K562 (cell line): ENCODE measurements at regions not wholly inside any gene's neighbourhood (a gene's known extent, or its start where the extent isn't known, plus 50 kb on each side); places are given as distances from the start of the nearest gene placed in this dataset.
A peak's percentile ranks its signal among the peaks of the same experiment; 100 is the strongest.

ENCODE experiments used
- ATAC-seq: fragments of 200-7000 bp; cut with Tn5 transposase; 3 replicates; pipeline ENCODE4 v1.9.1; 2020; ENCODE audit warnings: moderate library complexity
- BruUV-seq: library from RNA; stranded (reverse); fragments of 400-500 nt; replicated peaks from 2 replicates; lab custom pipeline; 2021; lab: Mats Ljungman, UMichigan
- CTCF ChIA-PET: fragments of 300-600 bp; formaldehyde crosslinking; extraction: SDS; loops from one replicate; lab custom pipeline; 2021; ENCODE audit warnings: low intra/inter-chr PET ratio; lab: Yijun Ruan, JAX
- POLR2A ChIA-PET: fragments of 300-600, 350-650 bp; sonication (Branson Sonifier 250); formaldehyde crosslinking; extraction: SDS; loops from one replicate; lab custom pipeline; 2021; ENCODE audit warnings: antibody characterized with exemption, inconsistent platforms; lab: Yijun Ruan, JAX
- DNase-seq, 4 experiments: peaks; one replicate each; pipeline versions ENCODE4 v3.0.0 to v3.0.0-alpha.2; 2011 to 2018; ENCODE audit warnings: low spot score in 3 of 4, mixed read lengths in 3 of 4; ENCODE audit errors: extremely low read depth in 1 of 4
- FAIRE-seq: peaks from 2 replicates; lab custom pipeline; 2011; peaks lifted over from hg19 to GRCh38; lab: Jason Lieb, UNC
- H2AFZ ChIP-seq: 2 replicates; pipeline ENCODE4 v1.6.0; 2011; ENCODE audit warnings: low read depth, low read length, control low read depth, inconsistent platforms
- H3K27ac ChIP-seq: fragments of 200-600 bp; 3 replicates; pipeline ENCODE4 v1.8.0; 2011; ENCODE audit warnings: low read depth, mild to moderate bottlenecking, control low read depth, inconsistent platforms, low read length, moderate library complexity, mixed read lengths; ENCODE audit errors: extremely low read depth
- H3K27me3 ChIP-seq, 2 experiments: fragments of 300-600 bp in 1 of 2; 2 replicates in 1 of 2; 3 replicates in 1 of 2; pipeline versions ENCODE4 v1.6.0 to v1.8.0; 2011; ENCODE audit warnings: inconsistent platforms in 2 of 2, low read length in 2 of 2, mild to moderate bottlenecking in 1 of 2, mixed read lengths in 1 of 2, moderate library complexity in 1 of 2; ENCODE audit not compliant: control insufficient read depth in 2 of 2, insufficient read depth in 2 of 2
- H3K36me3 ChIP-seq: fragments of 300-600 bp; 3 replicates; pipeline ENCODE4 v1.8.0; 2011; ENCODE audit warnings: mild to moderate bottlenecking, low read length, inconsistent platforms; ENCODE audit not compliant: control insufficient read depth, insufficient read depth
- H3K4me1 ChIP-seq, 2 experiments: fragments of 200-600 bp in 1 of 2; replicated peaks in 1 of 2; 2 replicates in 1 of 2; 3 replicates in 1 of 2; pipeline versions ENCODE4 v1.5.1 to v1.8.0; 2011; ENCODE audit warnings: inconsistent platforms in 2 of 2, low read length in 2 of 2, mild to moderate bottlenecking in 1 of 2, mixed read lengths in 1 of 2, moderate library complexity in 1 of 2; ENCODE audit not compliant: control insufficient read depth in 2 of 2, insufficient read depth in 2 of 2
- H3K4me2 ChIP-seq: 2 replicates; pipeline ENCODE4 v1.6.1; 2011; ENCODE audit warnings: low read length, control low read depth, inconsistent platforms, mixed read lengths; ENCODE audit not compliant: insufficient read depth
- H3K4me3 ChIP-seq: fragments of 200-600 bp; sonication (generic), shearing (Covaris generic); 2 replicates; pipeline ENCODE4 v1.5.1; 2016; ENCODE audit warnings: control low read depth, inconsistent platforms
- H3K79me2 ChIP-seq: fragments of 200-600 bp; 3 replicates; pipeline ENCODE4 v1.8.0; 2011; ENCODE audit warnings: low read length, inconsistent platforms; ENCODE audit not compliant: control insufficient read depth, insufficient read depth
- H3K9ac ChIP-seq, 2 experiments: 2 replicates each; pipeline versions ENCODE4 v1.6.0 to v1.6.1; 2011; ENCODE audit warnings: low read depth in 2 of 2, low read length in 2 of 2, control low read depth in 1 of 2, inconsistent platforms in 1 of 2, mild to moderate bottlenecking in 1 of 2, mixed read lengths in 1 of 2; ENCODE audit not compliant: insufficient read depth in 1 of 2
- H3K9me1 ChIP-seq: one replicate; pipeline ENCODE4 v1.6.0; 2011; ENCODE audit warnings: inconsistent platforms, mild to moderate bottlenecking, low read length, moderate library complexity; ENCODE audit not compliant: control insufficient read depth, insufficient read depth
- H3K9me3 ChIP-seq: replicated peaks from 2 replicates; pipeline ENCODE4 v1.5.1; 2011; ENCODE audit warnings: low read depth, low read length, inconsistent platforms; ENCODE audit not compliant: control insufficient read depth, insufficient read depth
- H4K20me1 ChIP-seq: replicated peaks from 2 replicates; pipeline ENCODE4 v1.6.1; 2011; ENCODE audit warnings: low read length, inconsistent platforms, mixed read lengths; ENCODE audit not compliant: control insufficient read depth, insufficient read depth
- CBFA2T3 ChIP-seq: fragments of 450-650 bp; IDR thresholded peaks from 2 replicates; pipeline ENCODE4 v1.6.1; 2017
- CUX1 ChIP-seq: fragments of 200-800 bp; sonication (Bioruptor generic); IDR thresholded peaks from 2 replicates; pipeline ENCODE4 v1.6.1; 2016; ENCODE audit warnings: missing genetic modification characterization, missing compliant biosample characterization
- GABPA ChIP-seq: fragments of 200-800 bp; sonication (Bioruptor generic); conservative IDR thresholded peaks from 2 replicates; pipeline ENCODE4 v1.6.1; 2016; ENCODE audit warnings: low read depth, missing genetic modification characterization, missing compliant biosample characterization
- GTF3C2 ChIP-seq: IDR thresholded peaks from 3 replicates; pipeline ENCODE4 v1.6.1; 2011; ENCODE audit warnings: borderline replicate concordance, mild to moderate bottlenecking, moderate library complexity; ENCODE audit not compliant: insufficient read length; ENCODE audit errors: extremely low read depth
- NFIC ChIP-seq: fragments of 450-650 bp; IDR thresholded peaks from 2 replicates; pipeline ENCODE4 v1.6.1; 2017; ENCODE audit warnings: mild to moderate bottlenecking, inconsistent platforms
- SMARCC2 ChIP-seq: fragments of 450-650 bp; IDR thresholded peaks from 2 replicates; pipeline ENCODE4 v1.6.1; 2017; ENCODE audit warnings: antibody characterized with exemption, moderate library complexity, mild to moderate bottlenecking, low read depth
- ZNF780A ChIP-seq: fragments of 250-450 bp; sonication (Bioruptor Pico); IDR thresholded peaks from 2 replicates; pipeline ENCODE4 v1.5.0; 2021; ENCODE audit warnings: mild to moderate bottlenecking
- WGBS: fragments of 100-300 bp; shearing (Covaris generic); methylation state at CpG from one replicate; pipeline ENCODE4 v1.1.6; 2016; ENCODE audit warnings: low coverage, mixed read lengths; ENCODE audit not compliant: insufficient coverage; ENCODE audit errors: missing lambda C conversion rate; 5-methylcytosine and 5-hydroxymethylcytosine counted together
- in situ Hi-C: fragments of 300-500 bp; cut with MboI; formaldehyde crosslinking; loops from 4 replicates; pipeline ENCODE4 v1.15.0; 2018; ENCODE audit warnings: inconsistent platforms, mixed read lengths
- intact Hi-C: fragments of 100-400 bp; cut with micrococcal nuclease; formaldehyde crosslinking; loops from 2 replicates; pipeline ENCODE4 v1.14.2; 2022

- in situ Hi-C loops: no loop called here
- FAIRE-seq: no peak
- Histone ChIP-seq H3K36me3 (no peaks in the 10 kb centered on the region), H3K9me1 (no peaks in the 10 kb centered on the region), H3K79me2 (no peaks in the 10 kb centered on the region), H4K20me1 (peaks cover 3% of the 10 kb centered on the region; the same call in 1 of the 2 replicates), H2AFZ (no peak overlapping the region), H3K4me2 (no peak overlapping the region), H3K9me3 (no peaks in the 10 kb centered on the region), H3K4me1 (no peaks in the 10 kb centered on the region; a peak in 1 of 5 replicates), H3K4me3 (no peak overlapping the region), H3K27me3 (peaks cover 6 to 27% of the 10 kb centered on the region in 2 experiments; a peak in 4 of 5 replicates), H3K9ac (no peak overlapping the region)
- peak in 1 of 4 experiments; percentile 11 for DNase-seq
- intact Hi-C loops: no loop called here
- WGBS: 0% methylated on average over 4 of the region's 4 CpGs
- POLR2A ChIA-PET: no interaction called here
- TF ChIP-seq NFIC (no peak), CBFA2T3 (peak; percentile 19; the same call in 1 of the 2 replicates)
- TF ChIP-seq, all 486 proteins: peak for 1
- CTCF ChIA-PET: no interaction called here
- BruUV-seq: no TSS peak
- H3K27ac ChIP-seq: no peak overlapping the region
- no peak for ATAC-seq
These were observed 318.7 kb upstream of the C2CD4B start for GRCh38 chr15:62483814-62484213.

DNA sequence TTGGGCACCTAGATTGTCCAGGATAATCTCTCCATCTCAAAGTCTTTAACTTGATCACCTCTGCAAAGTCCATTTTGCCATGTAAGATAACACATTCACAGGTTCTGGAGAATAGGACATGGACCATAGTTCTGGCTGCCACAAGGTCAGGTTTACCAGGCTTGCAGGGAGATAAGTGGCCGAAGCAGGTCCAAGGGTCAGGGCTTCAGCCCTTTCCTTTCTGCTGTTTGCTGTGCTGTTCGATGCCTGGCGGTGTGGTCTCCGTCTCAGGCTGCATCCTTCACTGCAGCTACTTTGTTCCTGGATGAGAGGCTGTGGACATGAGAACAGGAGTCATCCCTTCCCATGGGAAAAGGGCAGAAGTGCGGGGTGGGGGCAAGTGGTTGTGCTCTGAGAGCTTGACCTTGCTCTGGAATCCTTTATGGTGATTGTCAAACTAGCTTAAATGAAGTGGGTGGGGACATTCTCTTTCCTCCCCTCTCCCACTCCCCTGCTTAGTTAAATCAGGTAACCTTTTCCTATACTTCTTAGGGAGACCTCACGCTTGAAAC lies 320.2 kb upstream of the C2CD4B start:
- no peaks in the 10 kb centered on the region for H3K79me2 ChIP-seq
- in situ Hi-C loops (no loop called here), intact Hi-C loops (no loop called here)
- no peaks in the 10 kb centered on the region for H3K9me1 ChIP-seq
- H3K9ac ChIP-seq: no peak overlapping the region
- ChIA-PET POLR2A (interaction anchor here (1.1 to 1.4 kb wide), 2 partner anchors 39 to 83 kb away, joined by 3 to 5 read pairs; no protein-coding TSS in a partner anchor), CTCF (no interaction called here)
- no peaks in the 10 kb centered on the region; a peak in 1 of 5 replicates for H3K4me1 ChIP-seq
- DNase-seq: no peak
- no peaks in the 10 kb centered on the region for H3K36me3 ChIP-seq
- no peak overlapping the region for H3K4me2 ChIP-seq
- H3K4me3 ChIP-seq: no peak overlapping the region
- no peaks in the 10 kb centered on the region for H3K9me3 ChIP-seq
- H3K27ac ChIP-seq: no peak overlapping the region
- peaks cover 10 to 31% of the 10 kb centered on the region in 2 experiments; a peak in 4 of 5 replicates for H3K27me3 ChIP-seq
- 0% methylated on average over 6 of the region's 6 CpGs for WGBS
- ATAC-seq: no peak
- FAIRE-seq: no peak
- no TSS peak for BruUV-seq
- no peak overlapping the region for H2AFZ ChIP-seq
- peaks cover 3% of the 10 kb centered on the region; the same call in 1 of the 2 replicates for H4K20me1 ChIP-seq
- TF ChIP-seq SMARCC2 (no peak), GABPA (tag) (no peak), GTF3C2 (no peak), CUX1 (CRISPR knock-in tag) (no peak), ZNF780A (CRISPR knock-in tag) (no peak)
